ENCODE measurements at regions not wholly inside any gene's neighbourhood (a gene's known extent, or its start where the extent isn't known, plus 50 kb on each side); places are given as distances from the start of the nearest gene placed in this dataset.

DNA sequence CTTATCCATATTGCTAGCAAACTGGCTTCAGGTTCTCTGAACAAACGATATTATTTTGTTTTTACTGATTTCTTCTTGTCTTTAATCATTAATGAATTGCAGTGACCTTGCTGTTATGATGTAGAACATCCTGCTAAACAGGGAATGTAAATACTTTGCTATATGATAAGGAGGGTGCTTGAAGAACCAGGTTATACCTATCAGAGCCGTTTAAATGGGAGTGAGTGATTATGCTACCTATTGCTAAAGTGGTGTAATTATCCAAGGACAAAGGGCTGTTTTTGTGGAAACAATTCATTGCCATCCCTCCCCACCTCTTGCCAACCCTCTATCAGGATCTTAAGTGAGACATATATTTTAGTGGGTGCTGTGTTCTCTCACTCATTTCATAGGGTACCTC lies 788.9 kb downstream of the RPA4 start:
- H3K23me2 ChIP-seq (ENCODE audit: insufficient read length, low read depth, low read length, poor library complexity, severe bottlenecking): no peaks in the 10 kb centered on the region

More for the DNA sequence above, 788.9 kb downstream of the RPA4 start:
- H3K9me3 ChIP-seq (ENCODE audit: control insufficient read depth, low read depth, low read length): no peaks in the 10 kb centered on the region
- Mint-ChIP-seq H3K9me3 (no peaks in the 10 kb centered on the region), H3K36me3 (ENCODE audit: insufficient read depth in 1 of 3, low read depth in 3 of 3) (no peaks in the 10 kb centered on the region), H3K4me1 (peaks cover 3 to 4% of the 10 kb centered on the region in 2 experiments; a peak in 1 of 4 replicates), H3K27me3 (ENCODE audit: low read depth) (no peaks in the 10 kb centered on the region), H3K4me3 (no peak overlapping the region), H3K27ac (no peak overlapping the region)
- no peak overlapping the region for H3T11ph ChIP-seq (ENCODE audit: low read length)
- no peaks in the 10 kb centered on the region for H4K20me1 ChIP-seq (ENCODE audit: control insufficient read depth, insufficient read depth, insufficient read length)
- no peak overlapping the region for H2BK20ac ChIP-seq (ENCODE audit: low read depth, low read length, poor library complexity, severe bottlenecking)
- no peak overlapping the region for H2BK12ac ChIP-seq (ENCODE audit: insufficient read length, low read depth, low read length)
- no peak overlapping the region for H3K4me2 ChIP-seq (ENCODE audit: insufficient read depth, insufficient read length, low read length)
- no peak overlapping the region for H3K56ac ChIP-seq (ENCODE audit: insufficient read length, low read depth, low read length)
- H3K18ac ChIP-seq (ENCODE audit: insufficient read length, low read depth, low read length): no peak overlapping the region
- H4K5ac ChIP-seq (ENCODE audit: insufficient read length, low read depth, low read length): no peak overlapping the region
- H3K23ac ChIP-seq (ENCODE audit: insufficient read length, low read depth, low read length): no peak overlapping the region
- H4K8ac ChIP-seq (replicated peaks; ENCODE audit: insufficient read length, low read depth, low read length): no peak overlapping the region
- no peak overlapping the region for H3K27ac ChIP-seq (ENCODE audit: insufficient read length, low read depth, low read length)
- TF ChIP-seq, protein P1, sequence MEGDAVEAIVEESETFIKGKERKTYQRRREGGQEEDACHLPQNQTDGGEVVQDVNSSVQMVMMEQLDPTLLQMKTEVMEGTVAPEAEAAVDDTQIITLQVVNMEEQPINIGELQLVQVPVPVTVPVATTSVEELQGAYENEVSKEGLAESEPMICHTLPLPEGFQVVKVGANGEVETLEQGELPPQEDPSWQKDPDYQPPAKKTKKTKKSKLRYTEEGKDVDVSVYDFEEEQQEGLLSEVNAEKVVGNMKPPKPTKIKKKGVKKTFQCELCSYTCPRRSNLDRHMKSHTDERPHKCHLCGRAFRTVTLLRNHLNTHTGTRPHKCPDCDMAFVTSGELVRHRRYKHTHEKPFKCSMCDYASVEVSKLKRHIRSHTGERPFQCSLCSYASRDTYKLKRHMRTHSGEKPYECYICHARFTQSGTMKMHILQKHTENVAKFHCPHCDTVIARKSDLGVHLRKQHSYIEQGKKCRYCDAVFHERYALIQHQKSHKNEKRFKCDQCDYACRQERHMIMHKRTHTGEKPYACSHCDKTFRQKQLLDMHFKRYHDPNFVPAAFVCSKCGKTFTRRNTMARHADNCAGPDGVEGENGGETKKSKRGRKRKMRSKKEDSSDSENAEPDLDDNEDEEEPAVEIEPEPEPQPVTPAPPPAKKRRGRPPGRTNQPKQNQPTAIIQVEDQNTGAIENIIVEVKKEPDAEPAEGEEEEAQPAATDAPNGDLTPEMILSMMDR (conservative IDR thresholded peaks at IDR 0.05): no peak
- WGBS (ENCODE audit: extremely low coverage, insufficient read length, low lambda C conversion rate): no CpG with 5 or more reads among the region's 2 CpGs
- no peaks in the 10 kb centered on the region for H3K79me2 ChIP-seq (ENCODE audit: insufficient read depth, low read length)
- H2BK120ac ChIP-seq (ENCODE audit: low read depth, low read length, poor library complexity, severe bottlenecking): no peak overlapping the region
- no peak overlapping the region for H4K91ac ChIP-seq (ENCODE audit: insufficient read length, low read depth, low read length)
- no peak overlapping the region for H3K14ac ChIP-seq (ENCODE audit: insufficient read depth, low read length)
- H3K27me3 ChIP-seq (ENCODE audit: insufficient read depth, low read length): no peaks in the 10 kb centered on the region
- no peaks in the 10 kb centered on the region for H3K79me1 ChIP-seq (ENCODE audit: insufficient read depth, low read depth, low read length, poor library complexity, severe bottlenecking)
- H3K4me1 ChIP-seq (ENCODE audit: insufficient read depth, low read length): no peaks in the 10 kb centered on the region
- H2BK15ac ChIP-seq (ENCODE audit: low read depth, low read length): no peak overlapping the region
- H3K4ac ChIP-seq (ENCODE audit: low read depth, low read length): no peak overlapping the region
- H3K9ac ChIP-seq (ENCODE audit: extremely low read depth, insufficient read length, low read length): no peak overlapping the region
- no peak for DNase-seq
- no peak overlapping the region for H2BK5ac ChIP-seq (ENCODE audit: insufficient read length, low read length)
- no peak overlapping the region for H2AK5ac ChIP-seq (ENCODE audit: insufficient read length, low read length)
- H2AFZ ChIP-seq (ENCODE audit: low read length): no peak overlapping the region

Data from H9 (cell line).